ENCODE measurements at regions not wholly inside any gene's neighbourhood (a gene's known extent, or its start where the extent isn't known, plus 50 kb on each side); places are given as distances from the start of the nearest gene placed in this dataset.

GRCh38 chr9:90447773-90448172, 194.9 kb downstream of the DIRAS2 start:
- H3K36me3 ChIP-seq (ENCODE audit: control insufficient read depth in 2 of 4, insufficient read depth in 4 of 4, low read length in 3 of 4), result no peaks in the 10 kb centered on the region

More at GRCh38 chr9:90447773-90448172, 194.9 kb downstream of the DIRAS2 start:
- FAIRE-seq (no peak), DNase-seq (ENCODE audit: low read depth in 1 of 2, low spot score in 2 of 2) (no peak)
- H3K23ac ChIP-seq (ENCODE audit: insufficient read length), result no peak overlapping the region
- H2BK5ac ChIP-seq (ENCODE audit: low read depth, low read length), result no peak overlapping the region
- H3K14ac ChIP-seq (ENCODE audit: insufficient read length), result no peak overlapping the region
- no peak overlapping the region for H3K4me2 ChIP-seq (ENCODE audit: insufficient read depth in 1 of 2, low read depth in 2 of 2, low read length in 2 of 2)
- CTCF ChIA-PET (ENCODE audit: partially characterized antibody), result interaction anchor here (1.5 to 1.6 kb wide), 2 partner anchors 18 to 39 kb away, joined by 3 to 4 read pairs; no protein-coding TSS in a partner anchor
- H2AFZ ChIP-seq (ENCODE audit: low read length), result no peak overlapping the region
- 91% methylated on average over 4 of the region's 4 CpGs; no CpG with 5 or more reads in 1 of the 2 experiments for WGBS, 2 experiments (ENCODE audit: extremely low coverage in 1 of 2, insufficient coverage in 1 of 2, insufficient read length in 1 of 2, insufficient replicate concordance in 2 of 2, low coverage in 1 of 2, low lambda C conversion rate in 2 of 2, missing lambda C conversion rate in 1 of 2)
- no peaks in the 10 kb centered on the region for H3K79me1 ChIP-seq (ENCODE audit: low read depth, low read length)
- H3K18ac ChIP-seq (ENCODE audit: extremely low read depth, low read length), result no peak overlapping the region
- H4K20me1 ChIP-seq (replicated peaks in 1 of 2; ENCODE audit: control insufficient read depth in 1 of 2, insufficient read depth in 2 of 2, low read length in 2 of 2), result no peaks in the 10 kb centered on the region
- no peaks in the 10 kb centered on the region for H3K27me3 ChIP-seq (replicated peaks in 1 of 4; ENCODE audit: control insufficient read depth in 3 of 4, extremely low read depth in 1 of 4, insufficient read depth in 3 of 4, low read length in 3 of 4)
- no peak overlapping the region for H4K91ac ChIP-seq (replicated peaks; ENCODE audit: insufficient read length, low read length)
- 0 out of 2 replicates have a peak, but pooled peaks cover 1% of the 10 kb centered on the region for H3K23me2 ChIP-seq (ENCODE audit: low read depth, low read length)
- no peak for TF ChIP-seq MAFK (IDR thresholded peaks at IDR 0.05; ENCODE audit: low read depth, low read length)
- no peak overlapping the region for H3K4me3 ChIP-seq (ENCODE audit: extremely low read depth in 1 of 4, insufficient read depth in 2 of 4, low read depth in 3 of 4, low read length in 4 of 4)
- H2BK12ac ChIP-seq (ENCODE audit: low read depth, low read length), result no peak overlapping the region
- POLR2A ChIA-PET (ENCODE audit: partially characterized antibody), result no interaction called here
- H2BK20ac ChIP-seq (ENCODE audit: low read length), result no peak overlapping the region
- no peaks in the 10 kb centered on the region for H3K9me3 ChIP-seq (ENCODE audit: insufficient read depth in 2 of 2, low read depth in 1 of 2, low read length in 1 of 2)
- H3K27ac ChIP-seq (ENCODE audit: low read depth, low read length), result no peak overlapping the region
- H3K4ac ChIP-seq (replicated peaks; ENCODE audit: insufficient read length, low read depth, low read length), result no peak overlapping the region
- H3K56ac ChIP-seq (replicated peaks; ENCODE audit: insufficient read length, low read depth, low read length), result no peak overlapping the region
- no peak overlapping the region for H3K9ac ChIP-seq (replicated peaks in 1 of 4; ENCODE audit: extremely low read depth in 1 of 4, low read depth in 3 of 4, low read length in 3 of 4)
- H2BK120ac ChIP-seq (replicated peaks; ENCODE audit: low read depth, low read length), result no peak overlapping the region
- H2AK5ac ChIP-seq (ENCODE audit: low read depth, low read length), result no peak overlapping the region
- no peak overlapping the region for H4K8ac ChIP-seq (ENCODE audit: extremely low read depth, insufficient read depth, low read length)
- H3K79me2 ChIP-seq (ENCODE audit: control insufficient read depth in 1 of 2, insufficient read depth in 2 of 2, low read length in 2 of 2), result no peaks in the 10 kb centered on the region
- H4K5ac ChIP-seq (ENCODE audit: insufficient read length, low read depth, low read length), result no peak overlapping the region
- no peak overlapping the region for H2BK15ac ChIP-seq (ENCODE audit: low read length)
- H3K4me1 ChIP-seq (replicated peaks in 1 of 4; ENCODE audit: control insufficient read depth in 3 of 4, insufficient read depth in 4 of 4, low read length in 3 of 4), result peaks cover 0 to 3% (median 2%) of the 10 kb centered on the region in 4 experiments; a peak in 2 of 7 replicates

Measured in H1 (cell line).